ENCODE measurements at regions not wholly inside any gene's neighbourhood (a gene's known extent, or its start where the extent isn't known, plus 50 kb on each side); places are given as distances from the start of the nearest gene placed in this dataset.
A peak's percentile ranks its signal among the peaks of the same experiment; 100 is the strongest.

DNA sequence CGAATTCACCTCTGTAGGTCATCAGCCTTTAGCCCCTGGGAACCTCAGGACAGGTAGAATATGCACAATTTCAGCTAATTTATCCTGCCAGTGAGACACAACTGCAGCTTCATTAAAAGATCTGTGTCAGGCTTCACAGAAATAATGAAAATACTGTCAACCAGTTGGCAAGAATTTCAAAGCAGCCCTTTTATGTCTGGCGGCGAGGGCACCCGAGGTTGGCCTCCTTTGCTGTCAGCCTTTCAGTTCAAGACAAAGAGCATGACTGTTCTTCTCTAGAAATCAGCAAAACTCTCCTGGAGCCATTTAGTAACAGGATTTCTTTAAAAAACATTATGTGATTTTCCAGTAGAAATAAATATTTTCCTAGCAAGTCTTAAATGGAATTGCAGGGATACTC, 75.9 kb downstream of the BBS10 start:
- Histone ChIP-seq H3K36me3 (no peaks in the 10 kb centered on the region), H3K27me3 (no peaks in the 10 kb centered on the region), H3K4me3 (no peak overlapping the region), H3K4me1 (peaks cover 11 to 20% of the 10 kb centered on the region in 2 donors), H3K9me3 (no peaks in the 10 kb centered on the region), H3K27ac (no peak overlapping the region)
- DNase-seq, result no peak
- intact Hi-C loops (cut with DNase I; ENCODE audit: low total_unique reads) (no loop called here), in situ Hi-C loops (cut with MboI; ENCODE audit: low sequenced_read_pairs in 4 of 4) (no loop called here)
- TF ChIP-seq, protein P1, sequence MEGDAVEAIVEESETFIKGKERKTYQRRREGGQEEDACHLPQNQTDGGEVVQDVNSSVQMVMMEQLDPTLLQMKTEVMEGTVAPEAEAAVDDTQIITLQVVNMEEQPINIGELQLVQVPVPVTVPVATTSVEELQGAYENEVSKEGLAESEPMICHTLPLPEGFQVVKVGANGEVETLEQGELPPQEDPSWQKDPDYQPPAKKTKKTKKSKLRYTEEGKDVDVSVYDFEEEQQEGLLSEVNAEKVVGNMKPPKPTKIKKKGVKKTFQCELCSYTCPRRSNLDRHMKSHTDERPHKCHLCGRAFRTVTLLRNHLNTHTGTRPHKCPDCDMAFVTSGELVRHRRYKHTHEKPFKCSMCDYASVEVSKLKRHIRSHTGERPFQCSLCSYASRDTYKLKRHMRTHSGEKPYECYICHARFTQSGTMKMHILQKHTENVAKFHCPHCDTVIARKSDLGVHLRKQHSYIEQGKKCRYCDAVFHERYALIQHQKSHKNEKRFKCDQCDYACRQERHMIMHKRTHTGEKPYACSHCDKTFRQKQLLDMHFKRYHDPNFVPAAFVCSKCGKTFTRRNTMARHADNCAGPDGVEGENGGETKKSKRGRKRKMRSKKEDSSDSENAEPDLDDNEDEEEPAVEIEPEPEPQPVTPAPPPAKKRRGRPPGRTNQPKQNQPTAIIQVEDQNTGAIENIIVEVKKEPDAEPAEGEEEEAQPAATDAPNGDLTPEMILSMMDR (IDR thresholded peaks at IDR 0.05 in 4 of 5, conservative IDR thresholded peaks at IDR 0.05 in 1 of 5), result no peak
- no peak for TF ChIP-seq POLR2A (IDR thresholded peaks at IDR 0.05)
- ATAC-seq, result no peak

DNA sequence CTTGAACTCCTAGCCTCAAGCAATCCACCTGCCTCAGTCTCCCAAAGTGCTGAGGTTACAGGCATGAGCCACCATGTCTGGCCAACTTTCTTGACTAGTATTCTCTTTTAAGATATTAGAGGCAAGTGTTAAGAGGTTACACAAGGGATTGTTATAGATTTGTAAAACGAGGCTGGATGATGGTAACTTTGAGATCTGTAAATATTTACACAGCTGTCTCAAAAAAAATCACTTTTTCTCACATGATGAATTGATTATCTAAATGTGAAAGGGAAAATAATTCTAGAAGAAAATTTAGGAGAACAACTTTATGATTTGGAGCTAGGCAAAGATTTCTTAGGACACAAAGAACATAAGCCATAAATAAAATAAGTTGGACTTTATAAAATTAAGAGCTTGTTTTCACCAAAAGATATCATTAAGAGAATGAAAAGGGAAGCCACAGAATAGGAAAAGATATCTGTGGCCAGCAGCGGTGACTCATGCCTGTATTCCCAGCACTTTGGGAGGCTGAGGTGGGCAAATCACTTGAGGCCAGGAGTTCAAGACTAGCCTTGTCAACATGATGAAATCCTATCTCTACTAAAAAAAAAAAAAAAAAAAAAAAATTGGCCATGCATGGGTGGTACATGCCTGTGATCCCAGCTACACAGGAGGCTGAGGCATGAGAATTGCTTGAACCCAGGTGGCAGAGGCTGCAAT, 77.4 kb downstream of the BBS10 start:
- intact Hi-C loops (cut with DNase I; ENCODE audit: low total_unique reads), result no loop called here
- ATAC-seq (no peak), DNase-seq (no peak)
- TF ChIP-seq, protein P1 (IDR thresholded peaks at IDR 0.05 in 4 of 5, conservative IDR thresholded peaks at IDR 0.05 in 1 of 5), result no peak
- TF ChIP-seq POLR2A (IDR thresholded peaks at IDR 0.05), result no peak
- Histone ChIP-seq H3K4me1 (peaks cover 18 to 26% of the 10 kb centered on the region in 2 donors), H3K27me3 (no peaks in the 10 kb centered on the region), H3K4me3 (no peak overlapping the region), H3K36me3 (no peaks in the 10 kb centered on the region), H3K9me3 (no peaks in the 10 kb centered on the region), H3K27ac (no peak overlapping the region)
- in situ Hi-C loops (cut with MboI; ENCODE audit: low sequenced_read_pairs in 4 of 4), result no loop called here

DNA sequence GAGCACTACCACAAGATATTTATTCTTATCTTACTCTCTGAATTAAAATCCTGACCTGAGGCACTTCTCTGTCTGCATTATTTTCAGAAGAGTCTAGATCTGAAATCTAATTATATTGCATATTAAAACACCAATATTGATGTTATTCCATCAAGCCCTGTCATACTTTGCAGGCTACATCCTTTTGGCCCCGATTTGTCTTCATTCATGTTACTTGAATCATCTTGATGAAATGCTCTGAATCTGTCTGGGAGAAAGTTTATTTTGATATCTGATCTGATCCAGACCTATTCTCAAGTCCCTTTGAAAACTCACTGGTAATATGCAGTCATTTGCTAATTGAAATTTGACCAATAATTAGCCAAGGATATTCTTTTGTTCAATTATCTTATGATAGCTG, 79.9 kb downstream of the BBS10 start:
- intact Hi-C loops (cut with DNase I; ENCODE audit: low total_unique reads) (loop anchor here (5.0 to 10.0 kb wide), 5 partner anchors 187 to 497 kb away; partner anchors contain the start of genes OSBPL8 and ZDHHC17), in situ Hi-C loops (cut with MboI; ENCODE audit: low sequenced_read_pairs in 4 of 4) (loop anchor here in 2 of 4 donors (5.0 to 10.0 kb wide), 2 partner anchors 67 to 74 kb away; no protein-coding TSS in a partner anchor)
- ATAC-seq, result no peak
- no peaks in the 10 kb centered on the region for H3K27me3 ChIP-seq
- H3K27ac ChIP-seq, result peak overlapping the region in 1 of 4 donors; percentile 92
- TF ChIP-seq, protein P1 (IDR thresholded peaks at IDR 0.05 in 4 of 5, conservative IDR thresholded peaks at IDR 0.05 in 1 of 5), result no peak
- TF ChIP-seq POLR2A (IDR thresholded peaks at IDR 0.05), result no peak
- no peaks in the 10 kb centered on the region for H3K36me3 ChIP-seq
- DNase-seq, result no peak
- H3K4me3 ChIP-seq, result no peak overlapping the region
- peaks cover 29 to 34% of the 10 kb centered on the region in 2 donors for H3K4me1 ChIP-seq
- H3K9me3 ChIP-seq, result no peaks in the 10 kb centered on the region

DNA sequence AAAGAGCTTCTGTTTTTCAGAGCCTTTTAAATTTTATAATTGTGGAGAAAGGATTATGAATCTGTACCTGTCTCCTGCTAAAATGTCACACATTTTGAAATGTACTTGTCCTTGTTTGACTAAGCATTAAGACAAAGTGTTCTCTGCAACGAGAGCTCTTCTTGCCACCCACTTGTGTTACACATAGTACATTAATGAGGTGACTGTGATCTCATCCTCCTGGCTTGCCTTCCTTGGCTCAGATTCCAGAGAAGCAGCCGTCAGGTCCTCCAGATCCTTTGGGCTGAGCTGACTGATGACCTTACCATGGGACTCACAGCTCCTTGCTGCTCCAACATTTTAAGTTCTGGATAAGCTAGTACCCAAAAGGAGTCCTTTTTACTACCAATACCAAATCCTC, 81.4 kb downstream of the BBS10 start:
- peak; percentile 99 for ATAC-seq
- DNase-seq, result peak; percentile 92 to 96
- TF ChIP-seq, protein P1 (IDR thresholded peaks at IDR 0.05 in 4 of 5, conservative IDR thresholded peaks at IDR 0.05 in 1 of 5), result no peak
- peak; percentile 19 to 57 for TF ChIP-seq POLR2A (IDR thresholded peaks at IDR 0.05)
- peaks cover 0 to 3% (median 0%) of the 10 kb centered on the region in 3 donors for H3K9me3 ChIP-seq
- H3K4me3 ChIP-seq, result peak overlapping the region in 1 of 4 donors; percentile 10
- in situ Hi-C loops (cut with MboI; ENCODE audit: low sequenced_read_pairs in 4 of 4) (loop anchor here in 2 of 4 donors (5.0 to 10.0 kb wide), 2 partner anchors 68 to 76 kb away; no protein-coding TSS in a partner anchor), intact Hi-C loops (cut with DNase I; ENCODE audit: low total_unique reads) (loop anchor here (1.0 to 10.0 kb wide), 6 partner anchors 77 to 498 kb away; partner anchors contain the start of genes OSBPL8 and ZDHHC17)
- peaks cover 29 to 34% of the 10 kb centered on the region in 2 donors for H3K4me1 ChIP-seq
- no peaks in the 10 kb centered on the region for H3K36me3 ChIP-seq
- peak overlapping the region; percentile 86 to 92 (median 89) for H3K27ac ChIP-seq
- H3K27me3 ChIP-seq, result no peaks in the 10 kb centered on the region

All from gastrocnemius medialis (tissue), 4 donors.